ENCODE measurements at regions not wholly inside any gene's neighbourhood (a gene's known extent, or its start where the extent isn't known, plus 50 kb on each side); places are given as distances from the start of the nearest gene placed in this dataset.

DNA sequence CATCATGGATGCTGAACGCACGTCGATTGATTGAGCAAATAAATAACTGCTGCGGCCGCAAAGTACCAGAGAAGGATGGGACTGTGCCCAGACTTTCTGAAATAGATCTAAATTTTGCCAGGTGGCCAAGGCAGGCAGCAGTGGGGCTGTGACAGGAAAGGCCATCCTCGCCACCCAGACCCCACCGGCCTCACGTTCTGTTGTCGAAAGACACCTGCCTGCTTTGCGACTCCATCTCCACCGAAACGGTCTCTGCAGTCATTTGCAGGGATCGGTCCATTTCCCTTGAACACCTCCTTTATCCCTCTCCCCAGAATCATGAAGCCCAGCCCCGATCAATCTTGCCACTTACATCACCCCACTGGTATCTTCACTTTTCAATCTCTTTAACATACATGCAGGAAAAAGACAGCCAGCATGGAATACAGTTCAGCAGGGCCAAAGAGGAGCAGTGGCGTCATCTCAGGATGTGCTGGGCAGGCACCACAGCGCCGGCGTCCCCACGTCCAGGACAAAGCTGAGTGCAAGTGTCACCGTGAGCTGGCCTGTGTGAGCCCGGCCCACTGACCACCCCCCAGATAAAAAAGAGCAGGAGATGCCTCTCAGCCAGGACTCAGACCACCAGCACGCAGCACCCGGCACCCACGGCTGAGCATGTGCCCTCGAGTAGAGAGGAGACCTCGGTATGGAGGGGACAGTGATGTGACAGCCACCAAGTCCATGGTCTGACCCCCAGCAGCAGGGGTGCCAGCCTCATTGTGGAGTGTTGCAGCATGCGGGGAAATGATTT, 610.3 kb downstream of the TBC1D22A start:
- TF ChIP-seq SPI1 (IDR thresholded peaks at IDR 0.05; ENCODE audit: low read depth, low read length) (no peak), POLR2A (IDR thresholded peaks at IDR 0.05; ENCODE audit: low read depth, low read length) (no peak), POLR2AphosphoS5 (IDR thresholded peaks at IDR 0.05; ENCODE audit: low read depth, low read length) (no peak), TAF1 (IDR thresholded peaks at IDR 0.05; ENCODE audit: low read depth, low read length) (no peak)

Measured in GM12891 (cell line).